GM10248 (cell line): ENCODE measurements at regions not wholly inside any gene's neighbourhood (a gene's known extent, or its start where the extent isn't known, plus 50 kb on each side); places are given as distances from the start of the nearest gene placed in this dataset.

Source experiments
- CTCF ChIA-PET: fragments of 300-600 bp; sonication (Branson Sonifier 250); formaldehyde crosslinking; extraction: SDS; loops from one replicate; lab custom pipeline; 2021; ENCODE audit warnings: antibody characterized with exemption; lab: Yijun Ruan, JAX
- POLR2A ChIA-PET: fragments of 350-650 bp; sonication (Branson Sonifier 250); formaldehyde crosslinking; extraction: SDS; loops from one replicate; lab custom pipeline; 2020; ENCODE audit warnings: antibody characterized with exemption; lab: Yijun Ruan, JAX
- DNase-seq: peaks from one replicate; pipeline ENCODE4 v3.0.0; 2012; ENCODE audit errors: extremely low spot score
- CTCF ChIP-seq: IDR thresholded peaks from 2 replicates; pipeline ENCODE4 v1.5.1; 2012; ENCODE audit warnings: mild to moderate bottlenecking, low read depth; ENCODE audit errors: extremely low read depth, missing control alignments, control extremely low read depth

GRCh38 chr10:128734734-128735133, 608.5 kb upstream of the MKI67 start:
- ChIA-PET CTCF (no interaction called here), POLR2A (no interaction called here)
- TF ChIP-seq CTCF, result no peak
- no peak for DNase-seq

DNA sequence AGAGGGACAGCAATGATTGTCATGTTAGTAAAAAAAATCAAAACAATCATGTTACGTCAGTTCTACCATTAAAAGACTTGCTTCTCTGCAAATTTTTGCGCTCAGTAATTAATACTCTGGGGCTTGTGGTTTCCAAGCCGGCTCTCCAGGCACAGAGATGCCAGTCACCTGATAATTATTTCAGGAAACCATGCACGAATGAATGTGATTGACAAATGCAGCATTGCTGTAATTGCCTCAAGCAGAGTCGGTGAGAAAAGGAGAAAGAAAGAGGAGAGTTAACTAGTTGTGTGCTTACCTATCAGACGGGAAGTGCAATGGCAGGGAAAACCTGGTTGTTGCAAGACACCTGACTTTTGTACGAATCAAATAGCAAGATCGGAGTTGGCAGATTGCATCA, 609.8 kb upstream of the MKI67 start:
- ChIA-PET CTCF (no interaction called here), POLR2A (no interaction called here)
- TF ChIP-seq CTCF, result no peak
- DNase-seq, result no peak

DNA sequence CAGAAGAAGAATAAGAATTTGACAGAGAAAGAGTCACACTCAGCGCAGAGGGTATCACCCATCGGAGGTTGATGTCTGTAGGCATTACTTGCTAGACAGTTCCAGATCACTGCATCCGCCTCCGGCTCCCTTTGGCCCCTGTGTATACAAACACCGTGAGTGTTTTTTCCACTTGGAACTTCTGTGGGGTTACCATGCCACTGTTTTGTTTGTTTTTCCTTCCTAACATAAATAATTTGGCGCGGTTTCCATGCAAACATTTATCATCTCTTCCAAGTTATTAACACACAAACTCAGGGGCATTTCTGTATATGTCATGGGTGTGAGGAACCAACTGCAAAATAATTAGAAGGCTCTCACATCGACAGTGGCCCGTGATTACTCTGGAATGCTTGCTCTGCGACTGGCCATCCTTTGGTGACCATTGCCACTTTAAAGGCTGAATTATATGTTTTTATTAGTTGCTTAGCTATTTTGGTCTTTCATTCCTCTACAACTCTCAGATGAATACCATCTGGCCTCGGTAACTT, 612.2 kb upstream of the MKI67 start:
- TF ChIP-seq CTCF, result no peak
- CTCF ChIA-PET, result no interaction called here
- no peak for DNase-seq
- POLR2A ChIA-PET, result no interaction called here

DNA sequence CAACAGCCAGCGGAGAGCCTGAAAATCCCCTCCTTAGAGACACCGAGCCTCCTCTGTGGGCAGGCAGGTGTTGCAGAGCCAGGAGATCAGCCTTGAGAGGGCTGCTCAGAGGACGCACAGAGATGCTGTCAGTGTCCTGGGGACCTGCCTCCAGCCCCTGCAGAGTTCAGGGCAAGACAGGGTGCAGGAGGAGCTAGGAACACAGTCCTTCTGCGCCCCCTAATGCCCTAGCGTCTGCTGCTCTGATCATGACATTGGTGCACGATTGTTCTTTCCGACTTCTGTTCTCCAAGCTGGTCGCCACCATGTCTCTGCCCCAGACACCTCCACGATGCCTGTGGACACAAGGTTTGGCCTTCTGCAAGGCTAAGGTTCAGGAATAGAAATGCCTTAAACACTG, 613.7 kb upstream of the MKI67 start:
- DNase-seq, result no peak
- CTCF ChIA-PET, result no interaction called here
- TF ChIP-seq CTCF, result no peak
- POLR2A ChIA-PET, result no interaction called here

GRCh38 chr10:128741180-128741579, 615.0 kb upstream of the MKI67 start:
- POLR2A ChIA-PET, result no interaction called here
- CTCF ChIA-PET, result no interaction called here
- DNase-seq, result no peak
- TF ChIP-seq CTCF, result no peak

DNA sequence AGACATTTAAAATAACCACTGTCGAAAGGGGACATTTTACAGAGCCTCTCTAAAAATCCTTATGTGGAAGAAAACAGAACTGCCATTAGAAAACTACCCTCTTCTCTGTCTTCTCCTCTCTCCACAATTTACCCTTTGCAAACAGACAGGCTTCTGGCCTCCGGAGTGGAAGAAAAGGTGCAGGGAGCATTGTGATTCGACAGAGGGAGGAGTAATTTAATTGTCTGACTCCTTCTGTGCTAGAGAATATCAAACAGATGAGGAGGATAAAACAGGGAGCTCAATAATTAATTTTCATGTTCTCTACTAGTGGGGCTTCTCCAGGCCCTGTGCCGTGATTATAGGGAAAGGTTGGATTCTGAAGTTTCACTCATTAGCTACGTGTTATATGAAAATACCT, 615.5 kb upstream of the MKI67 start:
- TF ChIP-seq CTCF, result no peak
- POLR2A ChIA-PET, result no interaction called here
- no peak for DNase-seq
- CTCF ChIA-PET, result no interaction called here

GRCh38 chr10:128744092-128744491, 617.9 kb upstream of the MKI67 start:
- no peak for TF ChIP-seq CTCF
- ChIA-PET CTCF (no interaction called here), POLR2A (no interaction called here)
- DNase-seq, result no peak
